ENCODE measurements at regions not wholly inside any gene's neighbourhood (a gene's known extent, or its start where the extent isn't known, plus 50 kb on each side); places are given as distances from the start of the nearest gene placed in this dataset.
A peak's percentile ranks its signal among the peaks of the same experiment; 100 is the strongest.

DNA sequence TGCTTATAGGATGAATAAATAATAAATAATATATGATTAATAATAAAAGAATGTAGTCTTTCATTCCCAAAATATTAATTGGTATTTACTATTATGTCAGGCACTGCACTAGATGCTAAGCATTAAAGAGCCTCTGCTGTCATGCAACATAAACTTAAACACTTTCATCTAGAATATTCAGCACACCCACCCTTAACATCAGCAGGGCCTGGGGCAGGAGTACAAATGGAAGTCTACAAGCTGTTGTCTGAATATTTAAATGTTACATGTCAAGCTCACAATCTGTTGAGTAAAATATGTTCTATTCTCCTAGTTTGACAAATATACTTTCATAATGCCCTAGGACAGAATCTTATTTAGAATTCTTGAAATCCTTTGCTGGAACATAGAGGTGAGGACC is 395.1 kb downstream of the EPM2A start:
- no peak for TF ChIP-seq JUND (IDR thresholded peaks at IDR 0.05; ENCODE audit: low read depth)
- no peak for DNase-seq (ENCODE audit: low read depth in 1 of 2, low spot score in 1 of 2)
- in situ Hi-C loops (cut with HindIII; ENCODE audit: low pct_unique_long_range_greater_than_20kb, low sequenced_read_pairs): no loop called here

DNA sequence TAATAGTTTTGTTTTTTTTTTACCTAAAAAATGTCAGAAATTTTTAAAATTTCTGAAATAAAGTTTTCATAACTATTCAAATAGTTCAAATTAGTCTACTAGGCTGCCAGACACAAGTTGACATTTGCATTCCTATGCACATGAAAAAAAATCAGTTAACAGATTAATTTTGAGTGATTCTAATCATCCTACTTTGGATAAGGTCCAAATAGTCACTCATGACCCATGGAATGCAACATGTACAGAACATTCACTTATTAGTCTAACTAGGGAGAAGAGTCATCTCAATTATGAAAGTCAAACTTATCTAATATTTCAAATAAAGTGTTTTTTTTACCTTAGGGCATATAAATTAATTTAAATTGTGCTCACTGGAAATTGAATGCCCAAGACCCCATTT is 390.2 kb downstream of the EPM2A start:
- no peak for TF ChIP-seq JUND (IDR thresholded peaks at IDR 0.05; ENCODE audit: low read depth)
- DNase-seq (ENCODE audit: low read depth in 1 of 2, low spot score in 1 of 2): no peak
- in situ Hi-C loops (cut with HindIII; ENCODE audit: low pct_unique_long_range_greater_than_20kb, low sequenced_read_pairs): no loop called here

GRCh38 chr6:145347216-145347615 is 388.1 kb downstream of the EPM2A start:
- no peak for TF ChIP-seq JUND (IDR thresholded peaks at IDR 0.05; ENCODE audit: low read depth)
- in situ Hi-C loops (cut with HindIII; ENCODE audit: low pct_unique_long_range_greater_than_20kb, low sequenced_read_pairs): no loop called here
- no peak for DNase-seq (ENCODE audit: low read depth in 1 of 2, low spot score in 1 of 2)

DNA sequence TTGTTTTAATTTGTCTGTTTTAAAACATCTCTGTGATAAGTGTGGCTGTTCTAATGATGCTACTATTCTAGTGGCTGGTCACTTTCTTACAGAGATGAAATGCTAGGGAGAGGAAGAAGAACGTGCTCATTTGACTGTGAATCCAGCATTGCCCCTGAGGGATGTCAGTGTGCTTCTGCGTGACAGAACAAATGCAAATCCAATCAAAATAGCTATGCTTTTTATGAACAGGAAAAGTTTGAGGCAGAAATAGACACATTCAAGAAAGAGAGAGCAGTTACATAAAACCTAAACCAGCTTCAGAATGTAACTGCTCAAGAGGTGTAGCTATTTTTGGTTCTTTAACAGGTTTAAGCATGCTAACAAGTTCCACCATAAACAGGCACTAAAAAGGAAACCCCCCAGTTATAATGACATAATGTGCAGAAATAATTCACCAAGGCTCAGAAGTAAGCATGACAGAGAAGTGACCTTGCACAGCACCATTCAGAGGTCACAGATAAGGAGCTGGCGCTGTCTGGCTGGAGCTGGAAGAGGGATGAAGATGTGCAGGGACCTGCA is 385.3 kb downstream of the EPM2A start:
- DNase-seq (ENCODE audit: low read depth in 1 of 2, low spot score in 1 of 2): no peak
- TF ChIP-seq JUND (IDR thresholded peaks at IDR 0.05; ENCODE audit: low read depth): no peak
- in situ Hi-C loops (cut with HindIII; ENCODE audit: low pct_unique_long_range_greater_than_20kb, low sequenced_read_pairs): no loop called here

GRCh38 chr6:145350928-145351327 is 384.4 kb downstream of the EPM2A start:
- TF ChIP-seq JUND (IDR thresholded peaks at IDR 0.05; ENCODE audit: low read depth): no peak
- DNase-seq (ENCODE audit: low read depth in 1 of 2, low spot score in 1 of 2): no peak
- in situ Hi-C loops (cut with HindIII; ENCODE audit: low pct_unique_long_range_greater_than_20kb, low sequenced_read_pairs): no loop called here

- in situ Hi-C loops (cut with HindIII; ENCODE audit: low pct_unique_long_range_greater_than_20kb, low sequenced_read_pairs): no loop called here
- no peak for DNase-seq (ENCODE audit: low read depth in 1 of 2, low spot score in 1 of 2)
- no peak for TF ChIP-seq JUND (IDR thresholded peaks at IDR 0.05; ENCODE audit: low read depth)
Measured at GRCh38 chr6:145352382-145353080, 382.8 kb downstream of the EPM2A start.

GRCh38 chr6:145360865-145361264 is 374.5 kb downstream of the EPM2A start:
- no peak for DNase-seq (ENCODE audit: low read depth in 1 of 2, low spot score in 1 of 2)
- in situ Hi-C loops (cut with HindIII; ENCODE audit: low pct_unique_long_range_greater_than_20kb, low sequenced_read_pairs): no loop called here
- no peak for TF ChIP-seq JUND (IDR thresholded peaks at IDR 0.05; ENCODE audit: low read depth)

- TF ChIP-seq JUND (IDR thresholded peaks at IDR 0.05; ENCODE audit: low read depth): no peak
- no peak for DNase-seq (ENCODE audit: low read depth in 1 of 2, low spot score in 1 of 2)
- in situ Hi-C loops (cut with HindIII; ENCODE audit: low pct_unique_long_range_greater_than_20kb, low sequenced_read_pairs): no loop called here
Measured at GRCh38 chr6:145367149-145367548, 368.2 kb downstream of the EPM2A start.

DNA sequence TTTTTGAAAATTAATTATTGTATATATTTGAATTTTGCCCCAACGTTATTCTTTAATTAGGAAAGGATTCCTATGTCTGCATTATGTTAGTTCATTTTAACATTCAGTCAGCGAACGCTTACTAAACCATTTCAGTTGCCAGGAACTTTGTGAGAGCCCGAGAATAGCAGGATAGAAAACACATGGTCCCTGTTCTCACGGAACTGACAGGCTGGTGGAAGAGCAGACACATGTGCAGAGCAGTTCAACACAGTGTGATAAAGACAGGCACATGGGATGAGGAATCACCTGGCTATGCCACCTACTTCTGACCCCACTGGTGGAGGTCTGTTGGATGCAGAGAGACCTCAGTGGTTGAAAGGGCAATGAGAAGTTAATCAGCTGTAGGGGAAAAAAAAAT is 367.2 kb downstream of the EPM2A start:
- in situ Hi-C loops (cut with HindIII; ENCODE audit: low pct_unique_long_range_greater_than_20kb, low sequenced_read_pairs): no loop called here
- no peak for DNase-seq (ENCODE audit: low read depth in 1 of 2, low spot score in 1 of 2)
- no peak for TF ChIP-seq JUND (IDR thresholded peaks at IDR 0.05; ENCODE audit: low read depth)

GRCh38 chr6:145370559-145370958 is 364.8 kb downstream of the EPM2A start:
- in situ Hi-C loops (cut with HindIII; ENCODE audit: low pct_unique_long_range_greater_than_20kb, low sequenced_read_pairs): no loop called here
- DNase-seq (ENCODE audit: low read depth in 1 of 2, low spot score in 1 of 2): no peak
- TF ChIP-seq JUND (IDR thresholded peaks at IDR 0.05; ENCODE audit: low read depth): no peak

GRCh38 chr6:145372671-145373151 is 362.6 kb downstream of the EPM2A start:
- in situ Hi-C loops (cut with HindIII; ENCODE audit: low pct_unique_long_range_greater_than_20kb, low sequenced_read_pairs): no loop called here
- DNase-seq (ENCODE audit: low read depth in 1 of 2, low spot score in 1 of 2): peak in 1 of 2 experiments; percentile 34
- TF ChIP-seq JUND (IDR thresholded peaks at IDR 0.05; ENCODE audit: low read depth): no peak

GRCh38 chr6:145373826-145374225 is 361.5 kb downstream of the EPM2A start:
- in situ Hi-C loops (cut with HindIII; ENCODE audit: low pct_unique_long_range_greater_than_20kb, low sequenced_read_pairs): no loop called here
- no peak for DNase-seq (ENCODE audit: low read depth in 1 of 2, low spot score in 1 of 2)
- no peak for TF ChIP-seq JUND (IDR thresholded peaks at IDR 0.05; ENCODE audit: low read depth)

GRCh38 chr6:145374570-145374969 is 360.8 kb downstream of the EPM2A start:
- DNase-seq (ENCODE audit: low read depth in 1 of 2, low spot score in 1 of 2): no peak
- TF ChIP-seq JUND (IDR thresholded peaks at IDR 0.05; ENCODE audit: low read depth): no peak
- in situ Hi-C loops (cut with HindIII; ENCODE audit: low pct_unique_long_range_greater_than_20kb, low sequenced_read_pairs): no loop called here

GRCh38 chr6:145375502-145375901 is 359.8 kb downstream of the EPM2A start:
- DNase-seq (ENCODE audit: low read depth in 1 of 2, low spot score in 1 of 2): no peak
- TF ChIP-seq JUND (IDR thresholded peaks at IDR 0.05; ENCODE audit: low read depth): no peak
- in situ Hi-C loops (cut with HindIII; ENCODE audit: low pct_unique_long_range_greater_than_20kb, low sequenced_read_pairs): no loop called here

All from T47D (cell line).